Ovary (tissue), 7 donors: ENCODE measurements at regions not wholly inside any gene's neighbourhood (a gene's known extent, or its start where the extent isn't known, plus 50 kb on each side); places are given as distances from the start of the nearest gene placed in this dataset.
"Not testable (repeated sequence)": the region's sequence is repeated elsewhere in the genome, so short reads cannot be mapped to it uniquely, and the experiment has no call there.

Experiments used
- DNase-seq, 5 donors: peaks; one replicate each; pipeline ENCODE4 v3.0.0-alpha.2; 2019 to 2020
- H3K27ac ChIP-seq, 2 donors: fragments of 200-600 bp; one replicate each; pipeline versions ENCODE4 v1.5.1 to v1.8.0; 2019 to 2022
- H3K27me3 ChIP-seq: fragments of 200-600 bp; one replicate; pipeline ENCODE4 v1.8.0; 2022
- H3K36me3 ChIP-seq: fragments of 200-600 bp; sonication (generic); one replicate; pipeline ENCODE4 v1.5.1; 2019
- H3K4me1 ChIP-seq: one replicate; pipeline ENCODE4 v1.8.1; 2013; ENCODE audit warnings: mild to moderate bottlenecking, moderate library complexity; ENCODE audit not compliant: insufficient read depth
- H3K4me3 ChIP-seq: fragments of 200-600 bp; sonication (generic); one replicate; pipeline ENCODE4 v1.5.1; 2017
- H3K9me3 ChIP-seq, 2 donors: fragments of 200-600 bp in 1 of 2; sonication (generic) in 1 of 2; one replicate each; pipeline versions ENCODE4 v1.5.1 to v1.8.1; 2013 to 2019; ENCODE audit warnings: mild to moderate bottlenecking in 1 of 2, moderate library complexity in 1 of 2
- CTCF ChIP-seq, 3 donors: fragments of 450-650 bp in 2 of 3; fragments of 200-600 bp in 1 of 3; IDR thresholded peaks; one replicate each; pipeline versions ENCODE4 v1.5.1 to v1.8.0; 2016 to 2022; ENCODE audit warnings: antibody characterized with exemption in 3 of 3, mild to moderate bottlenecking in 1 of 3
- EP300 ChIP-seq: sonication (generic); formaldehyde crosslinking; IDR thresholded peaks from one replicate; pipeline ENCODE4 v1.6.1; 2017; ENCODE audit warnings: antibody characterized with exemption
- POLR2A ChIP-seq: fragments of 450-650 bp; IDR thresholded peaks from one replicate; pipeline ENCODE4 v1.6.1; 2017; ENCODE audit warnings: antibody characterized with exemption, mild to moderate bottlenecking, moderate library complexity
- WGBS, 3 donors: extraction: QIAGEN DNeasy Blood & Tissue Kit in 1 of 3; methylation state at CpG; one replicate each; pipeline versions ENCODE4 v1.1.5 to v1.1.7; 2013 to 2017; 5-methylcytosine and 5-hydroxymethylcytosine counted together
- intact Hi-C, 4 donors: fragments of 100-400 bp; cut with DNase I; formaldehyde crosslinking; loops; one replicate each; pipeline versions ENCODE4 v1.11.0 to v1.15.1; 2022 to 2023
- donor health status: DM: no; HTN: no; CAD: no; lungs with moderate emphysema.
- donor health status: DM: no; HTN: no; CAD: no.
- donor health status: Bipolar disorder and iron deficiency.
- donor health status: DM: no; HTN: no; CAD: no.
- donor health status: DM: yes; HTN: yes; CAD: no.

DNA sequence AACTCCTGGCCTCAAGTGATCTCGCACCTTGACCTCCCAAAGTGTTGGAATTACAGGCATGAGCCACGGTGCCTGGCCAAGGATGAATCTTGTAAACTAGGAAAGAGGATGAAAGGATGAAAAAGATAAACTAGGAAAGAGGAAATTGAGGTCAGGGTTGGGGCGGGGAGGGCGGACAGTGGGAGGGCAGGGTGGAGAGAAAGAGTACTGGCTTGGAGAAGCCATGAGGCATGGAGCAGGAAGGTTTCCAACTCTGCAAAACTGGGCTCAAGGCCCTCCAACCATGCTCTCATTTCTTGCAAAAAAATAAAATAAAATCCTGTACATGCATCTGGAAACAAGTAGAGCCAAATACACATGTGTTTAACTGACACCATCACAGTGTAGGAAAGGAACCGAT, 256.6 kb upstream of the SGK1 start:
- intact Hi-C loops: no loop called here
- Histone ChIP-seq H3K27ac (no peak overlapping the region), H3K36me3 (no peaks in the 10 kb centered on the region), H3K4me1 (no peaks in the 10 kb centered on the region), H3K4me3 (no peak overlapping the region), H3K27me3 (no peaks in the 10 kb centered on the region), H3K9me3 (no peaks in the 10 kb centered on the region)
- TF ChIP-seq CTCF (IDR thresholded peaks at IDR 0.05): no peak
- TF ChIP-seq EP300: no peak
- no peak for TF ChIP-seq POLR2A
- DNase-seq: peak in 1 of 5 donors; percentile 56
- 36 to 44% (median 38%) methylated on average over 5 of the region's 5 CpGs for WGBS, 3 donors

DNA sequence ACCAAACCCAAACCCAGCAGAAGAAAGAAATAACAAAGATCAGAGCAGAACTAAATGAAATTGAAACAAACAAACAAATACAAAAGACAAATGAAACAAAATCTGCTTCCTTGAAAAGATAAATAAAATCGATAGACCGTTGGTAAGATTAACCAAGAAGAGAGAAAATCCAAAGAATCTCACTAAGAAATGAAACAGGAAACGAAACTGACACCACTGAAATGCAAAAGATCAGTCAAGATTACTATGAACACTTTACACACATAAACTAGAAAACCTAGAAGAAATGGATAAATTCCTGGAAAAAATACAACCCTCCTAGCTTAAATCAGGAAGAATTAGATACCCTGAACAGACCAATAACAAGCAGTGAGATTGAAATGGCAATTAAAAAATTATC, 252.1 kb upstream of the SGK1 start:
- DNase-seq, H3K4me1 ChIP-seq: not testable (repeated sequence)

GRCh38 chr6:134564705-134565104, 246.8 kb upstream of the SGK1 start:
- TF ChIP-seq POLR2A (no peak), CTCF (IDR thresholded peaks at IDR 0.05) (no peak), EP300 (no peak)
- intact Hi-C loops: no loop called here
- H3K27me3 ChIP-seq: no peaks in the 10 kb centered on the region
- WGBS, 3 donors: 86 to 90% (median 88%) methylated on average over 5 of the region's 5 CpGs
- no peak overlapping the region for H3K4me3 ChIP-seq
- H3K36me3 ChIP-seq: no peaks in the 10 kb centered on the region
- no peak overlapping the region for H3K27ac ChIP-seq
- H3K9me3 ChIP-seq: no peaks in the 10 kb centered on the region
- DNase-seq: no peak
- H3K4me1 ChIP-seq: no peaks in the 10 kb centered on the region

More for the DNA sequence above, 252.1 kb upstream of the SGK1 start:
- 89 to 93% (median 89%) methylated on average over 3 of the region's 3 CpGs for WGBS, 3 donors
- H3K36me3 ChIP-seq, H3K27ac ChIP-seq, H3K27me3 ChIP-seq, intact Hi-C loops, H3K4me3 ChIP-seq, H3K9me3 ChIP-seq: not testable (repeated sequence)

DNA sequence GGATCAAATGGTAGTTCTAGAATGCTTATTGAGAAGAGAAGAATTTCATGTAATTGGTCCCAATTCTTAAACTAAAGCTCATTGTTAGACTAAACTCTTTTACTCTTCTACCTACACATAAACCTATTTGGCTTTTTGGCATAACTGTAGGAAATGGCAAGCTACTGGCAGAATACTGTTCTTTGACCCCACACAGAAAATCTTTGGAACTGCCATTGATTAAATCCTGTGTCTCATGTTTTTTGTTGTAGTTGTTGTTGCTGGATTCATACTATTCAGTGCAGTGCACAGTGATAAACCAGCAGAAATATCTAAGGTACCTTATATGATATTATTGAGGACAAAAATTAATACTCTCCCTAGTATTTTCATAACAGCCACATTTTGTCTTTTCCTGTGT, 242.1 kb upstream of the SGK1 start:
- intact Hi-C loops: no loop called here
- TF ChIP-seq POLR2A: no peak
- no peak for TF ChIP-seq EP300
- TF ChIP-seq CTCF (IDR thresholded peaks at IDR 0.05): no peak
- Histone ChIP-seq H3K4me3 (no peak overlapping the region), H3K27ac (no peak overlapping the region), H3K36me3 (no peaks in the 10 kb centered on the region), H3K4me1 (no peaks in the 10 kb centered on the region), H3K9me3 (no peaks in the 10 kb centered on the region), H3K27me3 (no peaks in the 10 kb centered on the region)
- no peak for DNase-seq

- 69 to 83% (median 76%) methylated on average over 1 of the region's 1 CpG for WGBS, 3 donors
- Histone ChIP-seq H3K27me3 (no peaks in the 10 kb centered on the region), H3K27ac (no peak overlapping the region), H3K36me3 (no peaks in the 10 kb centered on the region), H3K4me1 (no peaks in the 10 kb centered on the region), H3K9me3 (no peaks in the 10 kb centered on the region), H3K4me3 (no peak overlapping the region)
- no peak for DNase-seq
- TF ChIP-seq POLR2A: no peak
- no peak for TF ChIP-seq CTCF (IDR thresholded peaks at IDR 0.05)
- no peak for TF ChIP-seq EP300
- intact Hi-C loops: no loop called here
Measured at GRCh38 chr6:134557509-134557908, 239.6 kb upstream of the SGK1 start.
